ENCODE measurements at regions not wholly inside any gene's neighbourhood (a gene's known extent, or its start where the extent isn't known, plus 50 kb on each side); places are given as distances from the start of the nearest gene placed in this dataset.
"Not testable (repeated sequence)": the region's sequence is repeated elsewhere in the genome, so short reads cannot be mapped to it uniquely, and the experiment has no call there.

DNA sequence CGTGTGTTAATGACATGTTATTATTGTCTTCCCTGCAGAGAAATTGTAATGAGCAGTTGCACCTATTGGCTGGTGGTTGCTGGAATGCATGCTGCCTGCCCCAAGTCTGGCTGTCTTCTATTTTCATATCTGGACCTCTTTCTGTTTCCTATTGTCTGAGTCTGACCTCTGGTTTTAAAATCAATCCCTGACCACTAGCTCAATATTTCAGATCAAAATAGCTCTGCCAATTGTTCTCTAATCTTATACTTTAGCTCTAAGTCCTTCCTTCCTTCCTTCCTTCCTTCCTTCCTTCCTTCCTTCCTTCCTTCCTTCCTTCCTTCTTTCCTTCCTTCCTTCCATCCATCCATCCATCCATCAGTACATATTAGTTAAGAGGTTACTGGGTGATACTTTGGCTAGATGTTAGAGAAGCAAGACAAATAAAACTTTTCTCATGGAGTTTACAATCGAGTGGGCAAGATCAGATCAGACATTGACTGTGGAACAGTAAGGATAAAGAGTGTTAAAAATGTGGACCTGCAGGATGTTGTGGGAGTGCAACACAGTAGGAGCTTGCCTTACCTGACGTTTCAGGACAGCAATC lies 417.1 kb downstream of the SOCS6 start:
- FAIRE-seq, result no peak

DNA sequence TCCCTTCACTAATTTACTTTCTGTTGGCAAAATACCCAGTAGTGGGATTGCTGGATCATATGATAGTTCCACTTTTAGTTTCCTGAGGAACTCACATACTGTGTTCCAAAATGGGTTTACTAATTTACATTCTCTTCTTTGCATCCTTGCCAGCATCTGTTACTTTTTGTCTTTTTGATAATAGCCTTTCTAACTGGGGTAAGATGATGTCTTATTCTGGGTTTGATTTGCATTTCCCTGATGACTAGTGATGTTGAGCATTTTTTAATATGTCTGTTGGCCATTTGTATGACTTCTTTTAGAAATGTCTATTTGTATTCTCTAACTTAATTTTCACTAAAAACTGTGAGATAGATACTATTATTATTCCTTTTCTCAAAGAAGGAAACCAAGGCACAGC lies 411.7 kb downstream of the SOCS6 start:
- no peak for FAIRE-seq

DNA sequence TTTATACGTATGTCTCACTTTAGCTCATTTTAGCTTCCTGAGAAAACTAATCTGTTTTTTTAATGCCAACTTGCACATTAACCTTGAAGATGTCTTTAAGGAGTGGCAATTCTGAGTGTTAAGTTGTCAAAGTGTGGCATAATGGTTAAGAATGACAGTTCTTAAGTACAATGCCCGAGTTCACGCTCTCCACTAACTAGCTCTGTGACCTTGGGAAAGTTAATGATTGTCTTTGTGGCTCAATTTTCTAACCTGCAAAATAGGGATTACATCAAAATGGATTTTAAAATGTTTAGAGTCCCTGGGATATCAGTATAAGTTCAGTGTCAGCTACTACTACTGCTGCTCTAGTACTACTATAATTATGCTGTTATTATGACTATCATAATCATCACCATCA lies 409.7 kb downstream of the SOCS6 start:
- no peak for FAIRE-seq

DNA sequence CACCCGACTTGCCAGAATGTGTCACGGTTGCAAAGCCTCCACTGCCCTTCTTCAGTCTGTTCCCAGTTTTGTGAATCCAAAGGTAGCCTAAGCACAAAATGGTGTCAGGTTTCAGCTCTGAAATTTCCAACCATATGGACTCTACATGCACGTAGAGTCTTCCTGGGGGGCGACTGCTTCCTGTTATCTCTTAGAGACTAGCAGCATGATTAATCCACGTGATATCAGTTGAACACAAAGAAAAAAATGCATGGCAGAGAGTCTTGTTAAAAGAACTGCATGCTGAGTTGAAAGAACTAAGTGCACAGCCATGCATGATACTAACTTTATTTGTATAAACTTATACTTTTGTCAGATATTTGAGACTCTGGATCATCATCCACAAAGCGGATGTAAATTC lies 404.4 kb downstream of the SOCS6 start:
- no peak for FAIRE-seq

DNA sequence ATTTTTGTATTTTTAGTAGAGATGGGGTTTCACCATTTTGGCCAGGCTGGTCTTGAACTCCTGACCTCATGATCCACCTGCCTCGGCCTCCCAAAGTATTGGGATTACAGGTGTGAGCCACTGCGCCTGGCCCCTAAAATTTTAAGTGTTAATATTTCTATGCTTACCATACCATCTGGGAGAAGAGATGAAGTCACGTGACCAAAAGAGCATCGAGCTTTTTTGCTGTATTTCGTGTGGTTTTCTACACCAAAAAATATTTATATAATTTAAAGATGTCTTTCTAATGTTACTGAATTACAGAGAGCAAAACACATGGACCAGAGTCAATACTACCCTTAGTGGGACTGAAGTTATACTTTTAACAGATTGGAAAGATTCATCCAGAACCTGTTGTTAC lies 400.9 kb downstream of the SOCS6 start:
- not testable (repeated sequence) for FAIRE-seq

DNA sequence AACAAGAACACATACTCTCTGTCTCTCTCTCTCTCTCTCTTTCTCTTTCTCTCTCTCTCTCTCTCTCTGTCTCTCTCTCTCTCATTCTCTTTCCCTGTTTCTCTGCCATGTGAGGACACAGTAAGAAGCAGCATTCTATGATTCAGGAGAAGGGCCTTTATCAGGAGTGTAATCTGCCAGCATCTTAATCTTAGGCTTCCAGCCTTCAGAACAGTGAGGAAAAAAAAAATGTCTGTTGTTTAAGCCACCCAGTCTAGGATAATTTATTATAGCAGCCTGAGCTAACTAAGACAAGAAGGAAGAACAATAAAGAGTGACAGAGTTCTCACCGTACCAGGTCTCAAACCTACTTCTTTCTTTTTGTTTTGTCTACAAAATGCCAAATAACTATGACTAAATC lies 399.4 kb downstream of the SOCS6 start:
- no peak for FAIRE-seq

DNA sequence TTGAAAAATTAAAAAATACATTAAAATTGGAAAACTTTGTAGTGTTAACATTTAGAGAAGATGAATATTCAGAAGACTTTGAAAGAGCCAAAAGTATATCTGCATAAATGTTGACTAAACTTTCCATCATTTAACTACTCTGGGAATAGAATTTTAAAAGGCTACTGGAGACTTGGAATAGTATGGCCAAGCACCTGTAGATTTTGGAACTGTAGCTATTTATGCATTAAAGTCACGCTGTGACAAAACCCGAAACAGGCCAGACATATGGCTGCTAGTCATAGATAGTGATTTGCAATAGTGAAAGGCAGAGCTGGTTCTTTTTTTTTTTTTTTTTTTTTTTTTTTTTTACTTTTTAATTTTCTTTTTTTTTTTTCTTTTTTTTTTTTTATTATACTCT lies 396.0 kb downstream of the SOCS6 start:
- FAIRE-seq, result no peak

DNA sequence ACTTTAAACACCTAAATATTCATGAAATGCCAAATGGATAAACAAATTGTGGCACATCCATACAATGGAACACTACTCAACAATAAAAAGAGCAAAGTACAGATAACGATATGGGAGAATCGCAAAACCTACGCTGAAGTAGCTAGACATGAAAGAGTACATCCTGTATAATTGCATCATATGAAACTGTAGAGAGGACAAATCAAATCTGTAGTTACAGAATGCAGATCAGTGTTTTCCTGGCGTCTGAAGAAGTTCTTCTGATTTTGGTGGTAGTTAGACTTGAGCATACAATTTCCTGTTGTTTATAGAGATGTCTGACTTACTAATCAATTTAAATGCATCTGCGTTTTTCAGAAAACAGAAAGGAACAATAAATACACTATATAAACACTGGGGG lies 394.4 kb downstream of the SOCS6 start:
- no peak for FAIRE-seq

DNA sequence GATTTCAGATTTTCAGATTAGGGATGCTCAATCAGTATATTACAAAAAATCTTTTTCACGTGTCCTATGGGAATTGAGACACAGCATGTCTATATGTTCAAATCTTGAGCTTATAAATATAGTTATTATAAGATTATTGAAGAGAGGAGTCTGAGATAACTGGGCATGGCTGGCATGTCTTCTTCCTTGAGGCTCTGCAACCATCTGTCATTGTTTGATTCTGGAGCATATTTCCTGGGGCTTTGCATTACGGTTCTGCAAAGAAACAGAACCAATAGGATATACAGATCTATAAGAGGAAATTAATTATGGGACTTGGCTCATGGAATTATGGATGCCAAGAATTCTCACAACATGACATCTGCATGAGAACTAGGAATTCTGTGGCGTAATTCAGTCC lies 386.1 kb downstream of the SOCS6 start:
- no peak for FAIRE-seq

DNA sequence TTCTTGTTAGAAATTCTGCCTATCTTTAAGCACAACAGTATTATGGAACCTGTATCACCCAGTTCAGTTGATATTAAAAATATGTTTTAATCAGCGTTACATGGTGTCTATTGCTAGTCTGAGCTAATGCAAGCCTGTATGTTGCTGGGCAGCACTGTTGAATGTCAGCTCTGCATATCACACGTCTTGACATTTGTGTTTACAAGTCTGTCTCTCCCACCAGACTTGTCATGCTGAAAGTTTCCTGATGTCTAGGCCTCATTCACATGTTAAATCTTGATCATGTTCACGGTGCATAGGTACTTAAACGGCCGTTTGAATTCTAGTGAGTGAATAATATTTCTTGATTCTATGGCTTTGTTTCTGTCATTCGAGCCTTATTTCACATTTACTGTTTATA lies 385.0 kb downstream of the SOCS6 start:
- FAIRE-seq, result no peak

DNA sequence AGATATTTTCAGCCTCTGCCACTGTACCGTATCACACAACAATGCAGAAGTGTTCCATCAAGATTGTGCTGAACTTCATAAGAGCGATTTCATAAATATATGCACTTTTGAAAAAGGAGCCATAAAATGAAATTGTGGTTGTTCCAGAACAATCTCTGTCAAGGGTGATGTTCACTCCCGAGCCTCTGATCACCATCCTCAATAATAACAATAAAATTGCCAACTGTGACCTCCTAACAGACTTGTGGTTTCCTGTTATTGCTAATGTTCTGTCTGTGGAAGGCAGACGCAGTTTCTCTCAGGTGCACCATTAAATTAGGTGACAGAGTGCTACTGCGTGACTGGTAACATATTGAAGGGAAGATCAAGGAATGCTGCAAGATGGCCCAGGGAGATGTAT lies 383.7 kb downstream of the SOCS6 start:
- no peak for FAIRE-seq

- no peak for FAIRE-seq
These were observed 383.2 kb downstream of the SOCS6 start for GRCh38 chr18:70671889-70672565.

DNA sequence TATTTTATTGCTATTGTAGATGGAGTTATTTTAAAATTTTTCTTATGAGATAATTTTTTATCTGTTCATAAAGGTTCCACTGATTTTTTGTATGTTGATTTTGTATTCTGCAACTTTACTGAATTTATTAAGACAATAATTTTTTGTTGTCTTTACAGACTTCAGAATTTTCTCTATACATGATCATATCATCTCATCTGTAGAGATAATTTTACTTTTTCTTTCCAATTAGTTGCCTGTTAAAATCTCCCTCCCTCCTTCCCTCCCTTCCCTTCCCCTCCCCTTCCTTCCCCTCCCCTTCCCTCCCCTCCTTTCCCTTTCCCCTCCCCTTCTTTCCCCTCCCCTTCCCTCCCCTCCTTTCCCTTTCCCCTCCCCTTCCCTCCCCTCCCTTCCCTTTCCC lies 378.1 kb downstream of the SOCS6 start:
- no peak for FAIRE-seq

DNA sequence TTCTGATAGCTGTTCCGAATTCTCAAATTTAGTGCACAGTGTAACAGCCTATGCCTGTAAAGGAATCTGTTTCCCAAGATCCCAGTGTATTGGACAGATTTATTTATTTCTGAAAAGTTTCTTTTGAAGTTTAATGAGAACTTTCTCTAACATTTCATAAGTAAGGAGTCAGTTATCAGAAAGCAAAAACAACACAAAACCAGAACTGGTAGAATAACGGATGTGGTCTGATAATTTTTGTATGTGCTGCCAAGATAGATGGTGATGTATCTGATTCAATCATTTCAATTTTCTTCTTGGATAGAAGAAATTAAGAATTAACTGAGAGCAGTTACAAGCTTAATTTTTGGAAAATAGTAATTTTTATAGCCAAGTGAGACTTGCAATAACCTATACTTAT lies 374.3 kb downstream of the SOCS6 start:
- FAIRE-seq, result no peak

DNA sequence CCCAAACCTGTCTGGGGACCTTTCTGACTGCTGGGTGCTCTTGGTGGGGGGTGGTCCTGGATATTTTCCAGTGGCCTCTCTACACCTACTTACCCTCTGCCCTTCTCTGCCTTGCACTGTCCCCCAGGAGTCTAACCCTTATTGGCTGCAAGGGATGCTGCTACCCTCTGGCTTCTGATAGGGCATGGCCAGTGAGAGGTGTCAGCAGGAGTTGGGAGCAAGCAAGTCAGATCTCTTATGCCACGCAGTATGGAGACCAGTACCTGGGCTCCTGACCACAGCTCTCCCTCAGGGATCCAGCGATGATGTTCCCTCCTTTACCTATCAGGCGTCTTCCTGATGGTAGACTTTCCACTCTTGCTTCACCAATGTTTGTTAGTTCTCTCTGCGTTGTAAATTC lies 373.7 kb downstream of the SOCS6 start:
- FAIRE-seq, result no peak

GRCh38 chr18:70659036-70659925 lies 370.4 kb downstream of the SOCS6 start:
- FAIRE-seq, result no peak

GRCh38 chr18:70653671-70654070 lies 364.8 kb downstream of the SOCS6 start:
- FAIRE-seq, result no peak

DNA sequence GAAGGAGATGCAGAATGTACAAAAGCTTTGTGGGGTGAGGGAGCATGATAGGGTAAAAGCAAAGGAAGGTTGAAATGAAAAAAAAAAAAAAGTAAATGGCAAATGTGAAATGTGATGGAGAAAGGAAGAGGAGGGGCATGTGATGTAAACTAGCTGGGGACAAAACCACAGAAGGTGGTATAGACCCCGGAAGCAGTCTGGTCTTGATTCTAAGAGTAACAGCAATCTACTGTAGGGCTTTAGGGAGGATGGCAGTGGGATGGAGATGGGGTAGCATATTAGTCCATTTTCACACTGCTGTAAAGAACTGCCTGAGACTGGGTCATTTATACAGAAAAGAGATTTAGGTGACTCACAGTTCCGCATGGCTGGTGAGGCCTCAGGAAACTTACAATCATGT lies 362.0 kb downstream of the SOCS6 start:
- FAIRE-seq, result no peak

DNA sequence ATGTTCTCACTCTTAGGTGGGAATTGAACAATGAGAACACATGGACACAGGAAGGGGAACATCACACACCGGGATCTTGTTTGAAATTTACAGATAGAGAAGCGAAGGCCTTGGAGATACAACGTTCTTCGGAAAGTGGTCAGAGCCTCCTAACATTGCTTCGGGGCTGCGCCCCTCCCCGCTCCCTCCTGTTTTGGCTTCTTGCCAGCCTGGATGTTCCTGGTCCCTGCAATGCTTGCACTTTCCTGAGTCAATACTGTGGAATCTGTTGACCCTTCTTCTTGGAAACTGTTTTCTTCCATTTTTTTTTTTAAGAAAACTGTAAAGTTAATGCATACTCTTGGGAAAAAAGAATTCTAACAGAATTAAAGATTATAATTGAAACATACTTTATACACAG lies 360.8 kb downstream of the SOCS6 start:
- FAIRE-seq, result no peak

- FAIRE-seq, result no peak
These were observed 357.1 kb downstream of the SOCS6 start for GRCh38 chr18:70645971-70646370.

DNA sequence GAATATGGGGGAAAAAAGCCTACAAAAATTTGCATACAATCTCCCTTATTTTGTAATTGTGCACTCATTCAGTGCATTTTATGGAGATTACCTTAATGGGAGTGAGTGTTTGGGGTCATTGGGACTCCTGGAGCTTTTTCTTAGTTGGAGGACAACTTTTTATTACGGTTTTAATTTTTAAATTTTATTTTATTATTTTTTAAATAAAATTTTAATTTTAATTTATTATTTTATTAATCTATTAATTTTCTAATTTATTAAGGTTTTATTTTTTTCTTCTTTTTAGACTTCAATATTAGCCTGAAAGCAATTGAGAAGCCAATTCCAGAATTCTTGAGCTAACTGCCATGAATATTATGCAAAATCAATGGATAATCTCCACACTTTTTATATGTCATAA lies 355.0 kb downstream of the SOCS6 start:
- FAIRE-seq, result no peak

DNA sequence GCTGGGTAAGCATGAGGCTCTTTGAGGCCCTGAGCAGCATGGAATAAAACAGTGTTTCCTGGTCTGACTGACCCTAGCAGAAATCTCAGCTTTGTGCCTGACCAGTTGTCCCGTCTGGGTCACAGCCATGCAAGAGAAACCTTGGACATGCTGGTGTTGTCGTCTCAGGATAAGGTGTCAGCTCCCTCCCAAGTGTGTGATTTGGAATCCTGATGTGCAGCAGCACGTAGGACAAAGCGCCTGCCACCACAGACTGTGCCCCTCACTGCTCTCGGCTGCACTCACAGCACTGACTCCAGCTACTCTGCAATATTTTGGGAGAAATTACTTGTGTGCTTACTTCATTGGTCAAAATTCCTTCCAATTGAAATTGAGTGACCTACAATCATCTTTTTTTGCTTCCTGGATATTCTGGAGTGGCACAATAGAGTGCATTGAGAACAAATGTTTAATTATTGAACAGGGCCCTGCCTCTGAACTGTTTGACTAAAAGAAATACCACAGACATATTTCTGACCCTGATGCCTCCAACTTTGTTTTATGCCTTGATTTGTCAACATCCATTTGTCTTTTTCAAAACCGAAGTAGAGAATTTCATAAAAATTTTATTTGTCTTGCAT lies 352.4 kb downstream of the SOCS6 start:
- FAIRE-seq, result no peak

DNA sequence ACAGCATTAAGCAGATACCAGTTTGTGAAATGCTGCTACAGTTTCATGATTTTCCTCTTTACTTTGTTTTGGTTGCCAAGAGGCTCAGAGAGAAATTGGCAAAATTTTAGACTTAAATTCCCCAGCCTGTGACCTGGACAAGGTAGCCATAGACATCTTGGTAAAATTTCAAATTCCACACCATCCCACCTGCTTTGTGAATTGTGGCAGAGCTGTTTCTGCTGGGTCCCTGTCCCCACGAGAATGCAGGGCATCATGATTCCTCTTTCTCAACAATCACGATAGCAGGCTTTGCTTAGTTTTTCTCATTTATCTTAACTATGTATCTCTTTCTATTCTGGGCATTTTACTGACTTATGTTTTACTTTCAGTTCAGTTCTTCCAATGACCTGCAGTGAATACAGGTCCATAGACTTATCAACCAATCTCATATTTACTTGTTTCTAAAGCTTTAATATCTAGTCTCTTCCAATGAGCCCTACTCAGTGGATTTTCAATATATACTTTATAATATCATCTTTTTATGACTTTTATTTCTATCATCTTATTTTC lies 351.6 kb downstream of the SOCS6 start:
- FAIRE-seq, result no peak
